HFFc6 (cell line): ENCODE measurements at regions not wholly inside any gene's neighbourhood (a gene's known extent, or its start where the extent isn't known, plus 50 kb on each side); places are given as distances from the start of the nearest gene placed in this dataset.
"Not testable (repeated sequence)": the region's sequence is repeated elsewhere in the genome, so short reads cannot be mapped to it uniquely, and the experiment has no call there.

Experiments
- DNase-seq: peaks from one replicate; pipeline ENCODE4 v3.0.0-alpha.2; 2018
- H3K27ac Mint-ChIP-seq: 2 replicates; pipeline ENCODE4 v1.8.0; 2020; ENCODE audit warnings: mild to moderate bottlenecking, mixed read lengths
- H3K27me3 Mint-ChIP-seq: 2 replicates; pipeline ENCODE4 v1.8.0; 2021; ENCODE audit warnings: mild to moderate bottlenecking, moderate library complexity, mixed read lengths; ENCODE audit not compliant: insufficient read depth
- H3K36me3 Mint-ChIP-seq: 2 replicates; pipeline ENCODE4 v1.8.0; 2021; ENCODE audit warnings: low read depth, mixed read lengths
- H3K4me1 Mint-ChIP-seq: 2 replicates; pipeline ENCODE4 v1.8.0; 2020; ENCODE audit warnings: low read depth, mixed read lengths
- H3K4me3 Mint-ChIP-seq: 2 replicates; pipeline ENCODE4 v1.8.0; 2020; ENCODE audit warnings: mild to moderate bottlenecking, moderate library complexity, mixed read lengths
- H3K9me3 Mint-ChIP-seq: 2 replicates; pipeline ENCODE4 v1.8.0; 2020; ENCODE audit warnings: mild to moderate bottlenecking, mixed read lengths
- TF ChIP-seq, protein P1 (sequence below): fragments of 200-600 bp; sonication (generic); IDR thresholded peaks from 2 replicates; pipeline ENCODE4 v1.5.0; 2021; ENCODE audit warnings: antibody characterized with exemption, mild to moderate bottlenecking

DNA sequence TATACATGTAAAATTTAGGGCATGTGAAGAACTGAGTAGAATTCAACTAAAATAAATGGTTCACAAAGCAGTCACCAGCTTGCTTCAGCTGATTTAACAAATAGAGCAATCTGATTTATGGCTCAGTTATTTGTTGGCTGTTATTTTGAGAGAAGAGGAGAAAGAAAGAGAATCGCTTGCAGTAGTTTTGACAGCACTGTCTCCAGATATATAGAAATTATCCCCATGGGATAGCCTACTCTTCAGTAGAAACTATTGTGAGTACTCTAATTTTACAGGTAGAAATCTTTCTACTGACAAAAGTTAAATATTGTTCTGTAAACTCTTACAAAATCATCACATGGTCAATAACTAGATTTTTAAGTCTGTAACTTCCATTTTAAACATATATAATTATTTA lies 1098.2 kb downstream of the MRPL39 start:
- DNase-seq: no peak
- Mint-ChIP-seq H3K27me3 (no peaks in the 10 kb centered on the region), H3K4me3 (no peak overlapping the region), H3K9me3 (peaks cover 39% of the 10 kb centered on the region), H3K4me1 (no peaks in the 10 kb centered on the region), H3K27ac (no peak overlapping the region), H3K36me3 (no peaks in the 10 kb centered on the region)
- TF ChIP-seq, protein P1, sequence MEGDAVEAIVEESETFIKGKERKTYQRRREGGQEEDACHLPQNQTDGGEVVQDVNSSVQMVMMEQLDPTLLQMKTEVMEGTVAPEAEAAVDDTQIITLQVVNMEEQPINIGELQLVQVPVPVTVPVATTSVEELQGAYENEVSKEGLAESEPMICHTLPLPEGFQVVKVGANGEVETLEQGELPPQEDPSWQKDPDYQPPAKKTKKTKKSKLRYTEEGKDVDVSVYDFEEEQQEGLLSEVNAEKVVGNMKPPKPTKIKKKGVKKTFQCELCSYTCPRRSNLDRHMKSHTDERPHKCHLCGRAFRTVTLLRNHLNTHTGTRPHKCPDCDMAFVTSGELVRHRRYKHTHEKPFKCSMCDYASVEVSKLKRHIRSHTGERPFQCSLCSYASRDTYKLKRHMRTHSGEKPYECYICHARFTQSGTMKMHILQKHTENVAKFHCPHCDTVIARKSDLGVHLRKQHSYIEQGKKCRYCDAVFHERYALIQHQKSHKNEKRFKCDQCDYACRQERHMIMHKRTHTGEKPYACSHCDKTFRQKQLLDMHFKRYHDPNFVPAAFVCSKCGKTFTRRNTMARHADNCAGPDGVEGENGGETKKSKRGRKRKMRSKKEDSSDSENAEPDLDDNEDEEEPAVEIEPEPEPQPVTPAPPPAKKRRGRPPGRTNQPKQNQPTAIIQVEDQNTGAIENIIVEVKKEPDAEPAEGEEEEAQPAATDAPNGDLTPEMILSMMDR: no peak

DNA sequence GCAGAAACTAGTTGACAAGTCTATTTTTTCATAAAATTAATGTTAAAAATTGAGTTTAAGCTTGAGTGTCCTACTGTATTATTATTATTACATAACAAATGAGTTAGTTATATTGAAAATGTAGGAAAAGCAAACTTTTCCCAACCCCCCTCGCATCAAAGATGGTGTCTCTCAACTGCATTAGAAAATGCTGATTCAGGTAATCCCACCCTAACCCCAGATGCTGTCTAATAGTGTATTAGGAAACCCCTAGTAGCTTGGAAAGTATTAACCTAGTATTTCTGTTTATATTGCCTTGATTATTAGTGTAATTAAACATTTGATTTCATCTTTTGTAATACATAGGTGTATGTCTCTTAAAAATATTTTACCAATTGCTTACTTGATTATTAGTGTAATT lies 1120.3 kb downstream of the MRPL39 start:
- TF ChIP-seq, protein P1: no peak
- no peak for DNase-seq
- H3K27me3 Mint-ChIP-seq: no peaks in the 10 kb centered on the region
- peaks cover 28% of the 10 kb centered on the region for H3K9me3 Mint-ChIP-seq
- H3K27ac Mint-ChIP-seq: no peak overlapping the region
- H3K36me3 Mint-ChIP-seq: peaks cover 5% of the 10 kb centered on the region; the same call in 1 of the 2 replicates
- no peaks in the 10 kb centered on the region for H3K4me1 Mint-ChIP-seq
- H3K4me3 Mint-ChIP-seq: no peak overlapping the region

DNA sequence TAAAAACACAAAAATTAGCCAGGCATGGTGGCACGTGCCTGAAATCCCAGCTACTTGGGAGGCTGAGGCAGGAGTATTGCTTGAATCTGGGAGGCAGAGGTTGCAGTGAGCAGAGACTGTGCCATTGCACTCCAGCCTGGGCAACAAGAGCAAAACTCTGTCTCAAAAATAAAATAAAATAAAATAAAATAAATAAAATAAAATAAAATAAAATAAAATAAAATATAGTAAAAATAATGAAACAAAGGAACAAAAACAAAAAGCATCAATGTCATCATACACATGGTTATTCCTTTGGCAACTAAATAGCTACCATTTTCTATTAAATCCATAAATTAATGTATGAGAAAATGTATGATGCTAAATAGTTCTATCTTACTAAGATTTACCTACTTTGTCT lies 1123.9 kb downstream of the MRPL39 start:
- H3K9me3 Mint-ChIP-seq, H3K4me3 Mint-ChIP-seq, DNase-seq, H3K36me3 Mint-ChIP-seq, H3K27ac Mint-ChIP-seq, H3K4me1 Mint-ChIP-seq, H3K27me3 Mint-ChIP-seq: not testable (repeated sequence)

DNA sequence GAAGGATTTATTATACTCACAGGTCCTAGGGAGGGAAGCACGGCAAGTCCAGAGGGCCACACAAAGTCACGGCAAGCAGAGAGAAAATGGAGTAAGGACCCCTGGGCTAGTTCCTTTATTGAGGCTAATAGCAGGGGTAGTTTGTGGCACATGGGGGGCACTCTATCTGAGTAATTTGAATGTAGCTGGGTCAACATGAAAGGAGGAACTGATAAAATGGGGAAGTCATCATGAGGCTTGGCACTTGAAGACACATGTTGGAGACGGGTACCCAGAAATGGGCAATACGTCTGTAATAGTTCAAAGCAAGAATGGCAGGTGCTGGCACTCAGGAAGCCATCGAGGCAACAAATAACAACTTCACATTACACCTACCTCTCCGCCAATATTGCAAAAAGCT lies 1136.4 kb downstream of the MRPL39 start:
- H3K9me3 Mint-ChIP-seq: peaks cover 42% of the 10 kb centered on the region
- no peaks in the 10 kb centered on the region for H3K4me1 Mint-ChIP-seq
- TF ChIP-seq, protein P1: no peak
- no peak overlapping the region for H3K4me3 Mint-ChIP-seq
- no peak overlapping the region for H3K27ac Mint-ChIP-seq
- no peaks in the 10 kb centered on the region for H3K36me3 Mint-ChIP-seq
- no peak for DNase-seq
- H3K27me3 Mint-ChIP-seq: no peaks in the 10 kb centered on the region

DNA sequence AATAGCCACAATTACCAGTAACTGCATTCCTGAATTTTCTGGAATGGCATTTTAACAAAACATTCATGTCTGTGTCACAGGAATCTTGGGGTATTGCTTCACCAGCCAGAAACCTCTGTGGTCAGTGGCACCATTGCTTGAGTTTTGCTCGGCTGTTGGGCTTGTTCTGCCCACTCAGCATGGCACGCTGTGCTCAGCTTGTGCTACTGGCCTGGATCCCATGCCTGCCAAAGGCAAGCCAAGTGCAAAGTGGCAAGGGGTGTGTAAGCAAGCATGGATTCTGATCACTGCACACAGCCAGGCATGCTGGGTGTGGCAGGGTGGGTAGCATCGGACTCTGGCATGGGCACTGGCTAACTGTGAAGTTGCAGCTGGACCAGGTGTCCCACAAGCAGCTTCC lies 1150.9 kb downstream of the MRPL39 start:
- no peak for DNase-seq
- H3K4me3 Mint-ChIP-seq: no peak overlapping the region
- no peaks in the 10 kb centered on the region for H3K4me1 Mint-ChIP-seq
- TF ChIP-seq, protein P1: no peak
- H3K27ac Mint-ChIP-seq: no peak overlapping the region
- H3K36me3 Mint-ChIP-seq: no peaks in the 10 kb centered on the region
- H3K27me3 Mint-ChIP-seq: no peaks in the 10 kb centered on the region
- H3K9me3 Mint-ChIP-seq: peaks cover 11% of the 10 kb centered on the region

DNA sequence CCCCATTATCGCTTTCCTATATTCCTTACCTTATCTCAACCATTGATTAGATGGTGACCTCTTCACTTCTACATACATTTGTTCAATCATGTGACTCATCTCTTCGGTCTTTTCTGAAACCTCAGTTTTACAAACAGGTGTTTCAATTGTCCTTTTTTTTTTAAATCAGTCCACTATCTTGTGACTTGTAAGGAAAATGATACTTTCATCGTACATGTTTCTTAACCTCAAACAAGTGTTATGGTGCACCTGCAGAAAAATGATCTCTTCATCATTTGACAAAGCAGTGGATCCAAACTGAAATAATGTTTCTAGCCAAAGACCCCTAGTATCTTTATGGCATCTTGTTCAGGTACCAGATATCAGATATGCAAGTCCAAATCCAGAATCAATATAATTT lies 1157.2 kb downstream of the MRPL39 start:
- Mint-ChIP-seq H3K36me3 (no peaks in the 10 kb centered on the region; the same call in 1 of the 2 replicates), H3K4me3 (no peak overlapping the region), H3K27ac (no peak overlapping the region), H3K27me3 (no peaks in the 10 kb centered on the region), H3K4me1 (no peaks in the 10 kb centered on the region), H3K9me3 (peaks cover 37% of the 10 kb centered on the region)
- TF ChIP-seq, protein P1: no peak
- DNase-seq: no peak
